ENCODE measurements at regions not wholly inside any gene's neighbourhood (a gene's known extent, or its start where the extent isn't known, plus 50 kb on each side); places are given as distances from the start of the nearest gene placed in this dataset.

- TF ChIP-seq CTCF (IDR thresholded peaks at IDR 0.05), result no peak
- no peak for TF ChIP-seq POLR2AphosphoS5 (IDR thresholded peaks at IDR 0.05)
Measured at GRCh38 chr6:47414423-47415167, 63.0 kb upstream of the CD2AP start.

Data from breast epithelium (tissue), 3 donors.